Esophagus muscularis mucosa (tissue), 3 donors: ENCODE measurements at regions not wholly inside any gene's neighbourhood (a gene's known extent, or its start where the extent isn't known, plus 50 kb on each side); places are given as distances from the start of the nearest gene placed in this dataset.

Experiments
- POLR2A ChIP-seq: fragments of 450-650 bp; IDR thresholded peaks from one replicate; pipeline ENCODE4 v1.6.1; 2017; ENCODE audit warnings: antibody characterized with exemption, moderate library complexity, mild to moderate bottlenecking, low read depth
- TF ChIP-seq, protein P1 (sequence below), 3 experiments: fragments of 200-600 bp in 2 of 3; fragments of 450-650 bp in 1 of 3; sonication (generic) in 2 of 3; IDR thresholded peaks; one replicate each; pipeline ENCODE4 v1.5.1; 2017 to 2019; ENCODE audit warnings: antibody characterized with exemption in 3 of 3, mild to moderate bottlenecking in 2 of 3, moderate library complexity in 1 of 3

DNA sequence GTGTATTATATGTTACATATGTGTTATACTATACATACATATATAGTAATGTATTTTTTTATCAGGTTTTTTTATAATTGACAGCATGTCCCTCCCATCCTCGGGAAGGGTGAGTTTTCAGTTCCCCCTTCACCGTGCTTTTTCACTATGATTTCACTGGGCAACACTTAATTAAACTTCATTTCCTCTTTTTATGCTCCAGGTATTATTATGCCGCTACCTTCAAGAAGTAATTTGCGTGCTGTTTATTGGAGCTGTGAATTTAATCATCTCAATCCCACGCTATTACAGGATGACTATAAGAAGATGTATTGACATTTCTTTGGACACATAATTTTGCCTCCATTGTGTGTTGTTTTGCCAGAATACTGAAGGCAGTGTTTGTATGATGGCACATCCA lies 228.6 kb downstream of the SAMD5 start:
- TF ChIP-seq, protein P1, sequence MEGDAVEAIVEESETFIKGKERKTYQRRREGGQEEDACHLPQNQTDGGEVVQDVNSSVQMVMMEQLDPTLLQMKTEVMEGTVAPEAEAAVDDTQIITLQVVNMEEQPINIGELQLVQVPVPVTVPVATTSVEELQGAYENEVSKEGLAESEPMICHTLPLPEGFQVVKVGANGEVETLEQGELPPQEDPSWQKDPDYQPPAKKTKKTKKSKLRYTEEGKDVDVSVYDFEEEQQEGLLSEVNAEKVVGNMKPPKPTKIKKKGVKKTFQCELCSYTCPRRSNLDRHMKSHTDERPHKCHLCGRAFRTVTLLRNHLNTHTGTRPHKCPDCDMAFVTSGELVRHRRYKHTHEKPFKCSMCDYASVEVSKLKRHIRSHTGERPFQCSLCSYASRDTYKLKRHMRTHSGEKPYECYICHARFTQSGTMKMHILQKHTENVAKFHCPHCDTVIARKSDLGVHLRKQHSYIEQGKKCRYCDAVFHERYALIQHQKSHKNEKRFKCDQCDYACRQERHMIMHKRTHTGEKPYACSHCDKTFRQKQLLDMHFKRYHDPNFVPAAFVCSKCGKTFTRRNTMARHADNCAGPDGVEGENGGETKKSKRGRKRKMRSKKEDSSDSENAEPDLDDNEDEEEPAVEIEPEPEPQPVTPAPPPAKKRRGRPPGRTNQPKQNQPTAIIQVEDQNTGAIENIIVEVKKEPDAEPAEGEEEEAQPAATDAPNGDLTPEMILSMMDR (IDR thresholded peaks at IDR 0.05) = no peak
- TF ChIP-seq POLR2A = no peak
